ENCODE measurements at regions not wholly inside any gene's neighbourhood (a gene's known extent, or its start where the extent isn't known, plus 50 kb on each side); places are given as distances from the start of the nearest gene placed in this dataset.

- no peak for DNase-seq
These were observed 592.1 kb downstream of the TLE4 start for GRCh38 chr9:80163889-80164288.

DNA sequence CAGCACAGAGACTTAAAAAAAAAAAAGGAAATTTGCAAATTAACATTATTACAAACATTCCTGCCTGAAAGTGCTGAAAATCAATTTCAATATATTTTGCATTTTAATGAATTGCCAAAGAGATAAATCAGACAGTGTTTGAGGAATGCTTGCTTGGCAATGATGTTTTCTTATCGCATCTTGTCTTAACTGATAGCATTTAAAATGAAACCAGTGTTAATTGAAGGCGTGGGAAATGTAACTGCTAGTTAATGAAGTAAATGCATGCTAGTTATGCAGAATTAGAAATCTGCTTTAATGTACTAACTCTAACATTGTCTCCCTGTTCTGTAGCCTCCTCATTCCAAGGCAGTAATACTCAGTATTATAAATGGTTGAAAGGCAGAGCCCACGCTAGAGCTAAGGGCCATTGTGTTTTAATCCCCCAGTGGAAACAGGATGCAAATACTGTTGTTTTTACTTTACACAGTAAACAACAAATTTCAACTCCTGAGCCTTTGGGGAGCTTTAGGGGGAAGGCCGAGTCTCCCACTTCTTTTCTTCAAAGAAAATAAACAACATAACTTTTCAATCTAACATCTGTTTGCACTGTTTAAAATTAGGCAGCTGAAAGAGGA is 586.9 kb downstream of the TLE4 start:
- no peak for DNase-seq

DNA sequence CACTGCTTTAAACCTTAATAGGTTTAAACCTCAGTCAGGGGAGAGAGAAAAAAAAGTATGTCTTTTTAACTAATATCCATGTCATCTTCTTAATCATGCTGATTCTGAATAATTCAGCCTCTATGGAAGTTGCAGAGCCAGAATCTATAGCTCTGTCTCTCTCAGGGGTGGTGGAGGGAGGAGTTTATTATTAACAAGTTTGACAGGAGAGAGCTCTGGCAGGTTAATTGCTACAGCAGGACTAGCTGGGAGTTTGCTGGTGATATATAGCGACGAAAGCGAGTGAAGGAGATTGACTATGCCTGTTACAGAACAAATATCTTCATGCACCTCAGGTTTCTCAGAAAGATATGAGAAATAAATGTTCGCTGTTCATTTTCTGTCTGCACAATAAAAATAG is 586.4 kb downstream of the TLE4 start:
- no peak for DNase-seq

DNA sequence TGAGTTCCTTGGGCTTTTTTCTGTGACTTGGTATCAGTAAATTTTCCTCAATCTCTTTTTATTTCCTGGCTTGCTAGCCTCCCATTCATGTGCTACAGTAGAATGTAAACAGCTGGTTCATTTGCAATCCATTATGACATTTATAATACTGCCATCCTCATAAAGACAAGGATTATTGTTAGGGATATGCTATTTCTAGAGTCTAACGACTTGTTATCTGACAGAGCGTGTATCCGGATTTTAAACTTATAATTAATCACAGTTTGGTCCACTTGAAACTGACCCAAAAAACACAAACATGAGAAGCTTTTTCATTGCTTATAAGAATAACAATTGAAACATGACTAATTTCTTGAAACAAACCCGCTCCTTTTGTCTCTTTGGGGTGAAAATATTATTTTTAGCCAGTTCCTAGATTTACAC is 585.8 kb downstream of the TLE4 start:
- DNase-seq = peak; percentile 50

DNA sequence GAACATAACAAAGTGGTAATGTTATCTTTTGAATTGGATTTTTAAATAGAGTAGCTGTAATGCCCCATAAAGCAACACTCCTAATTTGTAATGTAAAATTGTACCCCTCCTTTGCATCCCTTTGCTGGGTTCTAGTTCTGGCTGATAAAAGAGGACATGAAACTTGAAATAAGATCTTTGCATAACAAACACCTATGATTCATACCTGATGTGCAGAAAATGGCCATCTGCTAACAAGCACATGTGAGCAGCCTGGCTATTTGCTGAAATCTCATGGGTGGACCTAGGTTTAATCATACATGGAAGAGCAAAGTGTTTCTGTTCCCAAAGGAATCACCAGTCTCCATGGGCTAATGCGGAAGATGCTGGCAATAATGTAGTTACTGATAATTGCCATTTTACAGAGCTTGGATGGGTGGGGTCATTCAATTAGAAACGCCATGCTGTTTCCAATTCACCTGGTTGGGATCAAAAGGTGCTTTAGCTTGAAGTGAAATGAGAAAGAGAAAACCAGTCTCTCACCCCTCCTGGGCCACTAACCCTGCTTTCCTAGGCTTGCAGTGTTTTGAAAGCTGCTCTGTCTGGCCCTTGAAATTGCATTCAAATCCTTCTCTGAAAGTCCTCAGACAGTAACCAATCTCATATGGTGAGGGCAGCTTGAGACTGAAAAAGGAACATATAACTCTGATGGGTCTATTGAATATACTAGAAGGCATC is 585.1 kb downstream of the TLE4 start:
- DNase-seq = no peak

DNA sequence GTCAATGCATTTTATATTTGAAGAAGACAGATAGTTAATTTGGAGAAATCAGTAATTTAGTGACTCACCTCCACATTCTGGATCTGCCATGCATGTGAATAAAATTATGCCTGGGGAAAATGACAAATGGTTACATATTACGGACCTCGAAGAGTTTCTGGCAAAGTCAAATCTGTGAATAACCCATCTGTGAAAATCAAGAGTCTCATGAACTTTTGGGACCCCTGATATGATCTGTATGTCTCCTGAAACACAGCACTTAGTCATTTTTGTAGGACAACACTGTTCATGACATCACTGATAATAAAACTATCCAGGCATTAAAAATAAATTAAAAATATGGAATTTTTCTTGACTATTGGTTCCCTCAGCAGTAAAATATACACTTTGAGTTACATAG is 584.5 kb downstream of the TLE4 start:
- DNase-seq = no peak

DNA sequence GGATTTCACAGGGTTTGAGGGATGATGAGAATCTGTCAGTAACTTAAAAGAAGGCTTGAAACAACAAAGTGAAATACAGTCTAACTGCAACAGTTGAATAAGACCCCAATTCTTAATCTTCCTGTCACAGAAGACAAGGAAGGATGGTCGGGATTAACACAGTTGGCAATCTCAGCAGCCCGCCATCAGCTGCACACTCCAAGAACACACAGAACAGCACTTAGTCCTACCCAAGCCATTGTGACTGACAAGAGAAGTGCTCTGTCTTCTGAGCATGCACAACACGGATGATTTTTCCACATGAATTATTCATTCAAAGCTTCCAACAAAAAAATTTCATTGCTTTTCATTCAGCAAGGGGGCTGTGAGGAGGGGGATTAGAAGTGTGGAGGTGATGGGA is 576.1 kb downstream of the TLE4 start:
- DNase-seq = no peak

- DNase-seq = no peak
These were observed 574.7 kb downstream of the TLE4 start for GRCh38 chr9:80146466-80146865.

DNA sequence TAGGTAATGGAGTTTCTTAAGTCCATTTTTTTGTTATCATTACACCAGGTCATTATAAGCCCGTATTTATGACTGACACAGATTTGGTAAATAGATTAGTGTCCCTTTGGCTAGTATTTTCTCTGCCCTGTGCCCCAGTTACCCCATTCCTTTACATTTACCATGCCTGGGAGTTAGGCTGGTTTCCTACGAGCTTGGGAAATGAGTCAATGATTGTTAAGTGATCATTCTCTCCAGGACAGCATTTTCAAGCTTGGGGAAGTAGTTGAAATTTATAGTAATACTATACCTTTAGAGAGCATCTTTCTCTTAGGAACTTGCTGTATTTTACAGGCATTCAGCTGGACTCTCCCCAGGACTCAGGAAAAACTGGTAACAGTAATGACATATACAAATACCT is 573.1 kb downstream of the TLE4 start:
- DNase-seq = no peak

GRCh38 chr9:80144406-80144805 is 572.6 kb downstream of the TLE4 start:
- DNase-seq = no peak

DNA sequence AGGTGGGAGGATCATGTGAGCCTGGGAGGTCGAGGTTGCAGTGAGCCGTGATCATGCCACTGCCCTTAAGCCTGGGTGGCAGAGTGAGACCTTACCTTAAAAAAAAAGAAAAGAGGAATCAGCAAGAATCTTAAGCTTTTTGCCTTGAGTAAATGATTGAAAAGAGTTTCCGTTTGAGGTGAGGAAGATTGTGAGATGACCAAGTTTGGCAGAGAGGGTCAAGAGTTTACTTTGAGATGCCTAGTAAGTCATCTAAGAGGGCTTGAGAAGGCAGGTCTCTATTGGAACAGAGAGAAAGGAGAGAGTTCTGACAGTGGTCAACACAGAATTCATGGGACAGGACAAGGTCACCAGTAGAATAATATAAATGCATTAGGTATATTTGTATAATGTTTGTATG is 572.1 kb downstream of the TLE4 start:
- no peak for DNase-seq

DNA sequence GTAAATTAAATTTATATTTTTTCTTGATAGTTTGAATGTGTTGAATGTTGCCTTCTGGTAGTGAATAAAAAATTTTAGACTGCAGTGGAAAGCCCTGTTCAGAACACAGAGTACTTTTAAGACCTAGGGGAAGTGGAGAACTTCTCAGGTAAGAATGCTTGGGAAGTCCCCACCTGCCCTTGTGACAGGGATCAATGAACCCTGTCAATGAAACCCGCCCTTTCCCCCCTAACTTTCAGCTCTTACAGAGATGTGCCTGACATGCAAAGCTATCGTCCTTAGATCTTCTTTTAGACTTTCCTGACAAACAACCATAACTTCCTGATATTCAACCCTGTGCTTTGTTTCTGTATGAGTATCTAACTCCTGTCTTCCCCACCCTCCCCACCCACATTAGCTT is 562.7 kb downstream of the TLE4 start:
- no peak for DNase-seq

GRCh38 chr9:80131627-80132026 is 559.9 kb downstream of the TLE4 start:
- DNase-seq = no peak

- DNase-seq = no peak
These were observed 556.2 kb downstream of the TLE4 start for GRCh38 chr9:80127920-80128319.

DNA sequence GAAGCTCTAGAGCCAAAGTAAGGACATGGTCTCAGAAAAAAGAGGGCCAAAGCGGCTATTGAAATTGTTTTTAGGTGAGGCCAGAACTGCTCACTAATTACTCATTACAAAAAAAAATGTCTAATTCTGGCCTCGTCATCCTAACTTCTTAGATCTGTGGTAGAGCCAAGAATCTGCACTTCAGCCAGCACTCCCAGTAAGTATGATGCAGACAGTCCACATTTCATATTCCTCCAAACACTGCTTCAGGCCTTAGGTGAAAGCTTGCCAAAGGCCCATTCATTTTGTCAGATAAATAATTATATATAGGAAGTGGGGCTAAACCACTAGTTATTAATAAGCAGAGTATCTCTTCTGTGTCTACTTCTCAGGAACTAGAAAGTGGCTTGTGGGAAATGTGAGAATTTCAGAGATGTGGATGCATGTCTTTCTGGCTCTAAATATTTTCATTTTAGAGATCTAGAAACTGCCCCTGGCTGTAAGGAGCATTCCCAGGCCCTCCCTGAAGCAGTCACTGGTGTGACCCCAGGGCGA is 554.0 kb downstream of the TLE4 start:
- no peak for DNase-seq

GRCh38 chr9:80117031-80117430 is 545.3 kb downstream of the TLE4 start:
- DNase-seq = no peak

DNA sequence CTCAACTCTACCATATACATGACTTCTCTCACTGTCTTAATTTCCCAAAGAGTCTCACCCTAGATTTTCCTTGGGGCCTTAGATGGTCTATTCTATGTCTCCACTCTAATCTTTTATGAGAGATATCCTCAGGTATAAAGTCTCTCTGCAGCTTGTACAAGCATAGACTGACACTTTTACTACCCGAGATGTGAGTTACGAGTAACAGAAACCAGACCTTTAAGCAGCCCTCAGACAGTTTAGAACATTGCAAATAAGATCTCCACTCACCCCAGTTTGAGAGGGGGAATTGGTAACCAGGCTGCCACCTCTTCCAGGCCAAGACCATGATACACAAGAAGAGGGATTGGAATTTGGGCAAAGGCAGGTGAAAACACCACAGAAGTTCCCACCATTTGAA is 542.5 kb downstream of the TLE4 start:
- DNase-seq = no peak

DNA sequence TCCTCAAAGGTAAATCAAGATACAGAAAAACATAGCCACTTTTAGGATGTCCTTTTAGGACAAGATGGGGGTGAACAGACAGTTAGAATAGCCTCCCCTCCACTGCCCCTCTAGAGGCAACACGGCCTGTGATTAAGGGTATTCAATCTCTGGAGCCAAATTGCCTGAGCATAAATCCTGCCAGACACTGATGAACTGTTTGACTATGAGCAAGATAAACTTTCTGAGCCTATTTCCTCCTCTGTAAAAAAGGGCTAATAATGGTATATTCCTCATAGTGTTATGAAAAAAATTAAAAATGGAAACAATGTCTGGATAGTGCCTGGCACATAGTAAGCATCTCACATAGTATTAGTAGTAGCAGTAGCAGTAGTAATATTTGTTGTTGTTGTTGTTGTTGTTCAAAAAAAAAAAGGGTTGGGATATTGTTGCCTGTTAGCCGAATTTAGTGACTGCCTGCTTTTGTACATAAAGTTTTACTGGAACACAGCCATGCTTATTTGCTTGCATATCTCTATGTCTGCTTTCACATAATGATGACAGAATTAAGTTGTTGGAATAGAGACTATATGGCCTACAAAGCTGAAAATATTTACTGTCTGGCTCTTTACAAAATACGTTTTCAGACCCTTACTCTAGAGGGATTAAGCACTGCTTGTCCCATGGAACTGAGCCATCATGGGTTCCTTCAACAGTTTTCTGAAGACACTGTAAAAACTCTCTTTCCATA is 536.3 kb downstream of the TLE4 start:
- no peak for DNase-seq

DNA sequence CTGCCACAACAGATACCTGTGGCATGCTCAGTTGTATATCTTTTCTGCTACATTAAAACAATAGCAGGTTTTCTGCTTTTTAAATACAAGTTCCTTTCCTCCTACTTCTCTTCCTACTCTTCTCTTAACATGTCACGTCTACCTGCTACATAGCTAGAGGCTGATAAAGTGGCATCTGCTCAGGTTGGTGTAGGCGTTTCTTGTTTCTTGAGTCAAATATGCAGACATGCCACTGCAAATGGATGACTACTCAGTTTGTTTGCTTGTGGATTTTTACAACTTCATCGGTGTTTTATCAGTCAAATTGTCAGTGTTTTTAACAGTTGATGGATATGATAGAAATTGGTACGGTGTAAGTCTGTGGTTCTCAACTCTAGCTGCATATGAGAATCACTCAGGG is 525.7 kb downstream of the TLE4 start:
- DNase-seq = no peak

- DNase-seq = no peak
These were observed 522.5 kb downstream of the TLE4 start for GRCh38 chr9:80094176-80094771.

DNA sequence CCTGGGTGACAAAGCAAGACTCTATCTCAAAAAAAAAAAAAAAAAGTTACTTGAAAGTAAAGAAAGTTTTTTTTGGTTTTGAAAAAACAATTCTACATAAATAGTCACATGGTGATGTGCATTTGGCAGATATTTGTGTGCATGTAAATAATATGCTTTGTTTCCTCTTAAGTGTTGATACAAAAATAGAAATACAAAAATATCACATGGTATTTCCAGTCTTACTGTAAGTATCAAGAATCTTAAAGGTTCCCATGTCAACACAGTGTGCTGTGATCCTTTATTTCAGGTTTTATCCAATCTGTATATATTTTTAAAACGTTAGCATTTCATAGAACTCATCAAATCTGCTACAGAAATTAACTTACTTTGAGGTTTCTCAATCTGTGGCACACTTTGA is 521.9 kb downstream of the TLE4 start:
- no peak for DNase-seq

- no peak for DNase-seq
These were observed 519.8 kb downstream of the TLE4 start for GRCh38 chr9:80091526-80091925.

- DNase-seq = no peak
These were observed 518.6 kb downstream of the TLE4 start for GRCh38 chr9:80090317-80090716.

Measured in NCI-H2081 treated with DMSO at 0.1 percent for 48 hours (cell line).